Nephron progenitor cell (in vitro differentiated cells): ENCODE measurements at regions not wholly inside any gene's neighbourhood (a gene's known extent, or its start where the extent isn't known, plus 50 kb on each side); places are given as distances from the start of the nearest gene placed in this dataset.

Experiments
- DNase-seq: peaks from one replicate; pipeline ENCODE4 v3.0.0; 2021
- H3K27ac Mint-ChIP-seq: 2 replicates; pipeline ENCODE4 v1.8.0; 2021; ENCODE audit warnings: mild to moderate bottlenecking, moderate library complexity, mixed read lengths
- H3K27me3 Mint-ChIP-seq: 2 replicates; pipeline ENCODE4 v1.8.0; 2021; ENCODE audit warnings: mild to moderate bottlenecking, low read depth, mixed read lengths; ENCODE audit not compliant: poor library complexity
- H3K36me3 Mint-ChIP-seq: 2 replicates; pipeline ENCODE4 v1.8.0; 2021; ENCODE audit warnings: low read depth, mixed read lengths
- H3K4me1 Mint-ChIP-seq: 2 replicates; pipeline ENCODE4 v1.8.0; 2021; ENCODE audit warnings: mixed read lengths
- H3K4me3 Mint-ChIP-seq: 2 replicates; pipeline ENCODE4 v1.8.0; 2021; ENCODE audit warnings: mild to moderate bottlenecking, moderate library complexity, mixed read lengths
- H3K9me3 Mint-ChIP-seq: 2 replicates; pipeline ENCODE4 v1.8.0; 2021; ENCODE audit warnings: mild to moderate bottlenecking, moderate library complexity, mixed read lengths
- CTCF ChIP-seq: fragments of 200-600 bp; sonication (generic); IDR thresholded peaks from 2 replicates; pipeline ENCODE4 v1.5.0; 2021; ENCODE audit warnings: antibody characterized with exemption

GRCh38 chr1:96331596-96331995 is 390.0 kb upstream of the PTBP2 start:
- Mint-ChIP-seq H3K36me3 (no peaks in the 10 kb centered on the region), H3K27me3 (no peaks in the 10 kb centered on the region), H3K27ac (no peak overlapping the region), H3K4me1 (no peaks in the 10 kb centered on the region), H3K9me3 (no peaks in the 10 kb centered on the region), H3K4me3 (no peak overlapping the region)
- DNase-seq, result no peak
- no peak for TF ChIP-seq CTCF

- peaks cover 6% of the 10 kb centered on the region for H3K9me3 Mint-ChIP-seq
- DNase-seq, result no peak
- no peak for TF ChIP-seq CTCF
- H3K27me3 Mint-ChIP-seq, result no peaks in the 10 kb centered on the region
- no peak overlapping the region for H3K27ac Mint-ChIP-seq
- H3K4me1 Mint-ChIP-seq, result no peaks in the 10 kb centered on the region
- H3K4me3 Mint-ChIP-seq, result no peak overlapping the region
- H3K36me3 Mint-ChIP-seq, result no peaks in the 10 kb centered on the region
These were observed 387.9 kb upstream of the PTBP2 start for GRCh38 chr1:96333522-96334235.

- H3K4me1 Mint-ChIP-seq, result no peaks in the 10 kb centered on the region
- no peak overlapping the region for H3K4me3 Mint-ChIP-seq
- no peak for TF ChIP-seq CTCF
- H3K9me3 Mint-ChIP-seq, result peaks cover 6% of the 10 kb centered on the region
- no peaks in the 10 kb centered on the region for H3K36me3 Mint-ChIP-seq
- H3K27me3 Mint-ChIP-seq, result no peaks in the 10 kb centered on the region
- no peak for DNase-seq
- no peak overlapping the region for H3K27ac Mint-ChIP-seq
These were observed 387.4 kb upstream of the PTBP2 start for GRCh38 chr1:96334236-96334557.

- H3K27ac Mint-ChIP-seq, result no peak overlapping the region
- H3K27me3 Mint-ChIP-seq, result no peaks in the 10 kb centered on the region
- peaks cover 7% of the 10 kb centered on the region for H3K9me3 Mint-ChIP-seq
- TF ChIP-seq CTCF, result no peak
- H3K36me3 Mint-ChIP-seq, result no peaks in the 10 kb centered on the region
- H3K4me3 Mint-ChIP-seq, result no peak overlapping the region
- no peak for DNase-seq
- no peaks in the 10 kb centered on the region for H3K4me1 Mint-ChIP-seq
These were observed 383.0 kb upstream of the PTBP2 start for GRCh38 chr1:96338622-96339021.

GRCh38 chr1:96340686-96341085 is 380.9 kb upstream of the PTBP2 start:
- peaks cover 26% of the 10 kb centered on the region for H3K9me3 Mint-ChIP-seq
- TF ChIP-seq CTCF, result no peak
- no peak overlapping the region for H3K27ac Mint-ChIP-seq
- DNase-seq, result no peak
- no peak overlapping the region for H3K4me3 Mint-ChIP-seq
- H3K4me1 Mint-ChIP-seq, result no peaks in the 10 kb centered on the region
- no peaks in the 10 kb centered on the region for H3K36me3 Mint-ChIP-seq
- H3K27me3 Mint-ChIP-seq, result peaks cover 3% of the 10 kb centered on the region

GRCh38 chr1:96346719-96347118 is 374.9 kb upstream of the PTBP2 start:
- H3K9me3 Mint-ChIP-seq, result peaks cover 21% of the 10 kb centered on the region
- H3K36me3 Mint-ChIP-seq, result no peaks in the 10 kb centered on the region
- no peaks in the 10 kb centered on the region for H3K4me1 Mint-ChIP-seq
- no peak for TF ChIP-seq CTCF
- H3K4me3 Mint-ChIP-seq, result no peak overlapping the region
- H3K27ac Mint-ChIP-seq, result no peak overlapping the region
- H3K27me3 Mint-ChIP-seq, result peaks cover 3% of the 10 kb centered on the region
- DNase-seq, result no peak
